GM23338 (cell line): ENCODE measurements at regions not wholly inside any gene's neighbourhood (a gene's known extent, or its start where the extent isn't known, plus 50 kb on each side); places are given as distances from the start of the nearest gene placed in this dataset.

Source experiments
- ATAC-seq: fragments of 200-7000 bp; cut with Tn5 transposase; 3 replicates; pipeline ENCODE4 v1.9.1; 2020
- DNase-seq: peaks from one replicate; pipeline ENCODE4 v3.0.0-alpha.2; 2015; ENCODE audit warnings: low spot score
- H2AFZ ChIP-seq: fragments of 200-600 bp; sonication (generic); 2 replicates; pipeline ENCODE4 v1.8.0; 2016; ENCODE audit warnings: antibody characterized with exemption, mild to moderate bottlenecking, moderate library complexity
- H3F3A ChIP-seq: fragments of 200-600 bp; sonication (generic); replicated peaks from 2 replicates; pipeline ENCODE4 v1.8.0; 2017; ENCODE audit warnings: antibody characterized with exemption, mixed run types, low read depth
- H3K27ac ChIP-seq: fragments of 200-600 bp; sonication (generic); 2 replicates; pipeline ENCODE4 v1.6.1; 2016; ENCODE audit warnings: low read depth
- H3K27me3 ChIP-seq: fragments of 200-600 bp; sonication (generic); 2 replicates; pipeline ENCODE4 v1.8.0; 2016; ENCODE audit warnings: mild to moderate bottlenecking, mixed run types, moderate library complexity; ENCODE audit not compliant: insufficient read depth
- H3K36me3 ChIP-seq: fragments of 200-600 bp; sonication (generic); 2 replicates; pipeline ENCODE4 v1.8.0; 2016; ENCODE audit warnings: mild to moderate bottlenecking; ENCODE audit not compliant: insufficient read depth
- H3K4me1 ChIP-seq: fragments of 200-600 bp; sonication (generic); 2 replicates; pipeline ENCODE4 v1.8.0; 2016; ENCODE audit warnings: mild to moderate bottlenecking, moderate library complexity; ENCODE audit not compliant: insufficient read depth
- H3K4me2 ChIP-seq: fragments of 200-600 bp; sonication (generic); 2 replicates; pipeline ENCODE4 v1.7.1; 2017; ENCODE audit warnings: mixed run types
- H3K4me3 ChIP-seq: fragments of 200-600 bp; sonication (generic); 2 replicates; pipeline ENCODE4 v1.6.1; 2016; ENCODE audit warnings: mixed run types
- H3K79me2 ChIP-seq: fragments of 200-600 bp; sonication (generic); replicated peaks from 2 replicates; pipeline ENCODE4 v1.8.0; 2017; ENCODE audit warnings: mild to moderate bottlenecking; ENCODE audit not compliant: insufficient read depth
- H3K9me2 ChIP-seq: fragments of 200-600 bp; sonication (generic); 2 replicates; pipeline ENCODE4 v1.8.0; 2017; ENCODE audit not compliant: insufficient read depth
- H4K20me1 ChIP-seq: fragments of 200-600 bp; sonication (generic); replicated peaks from 2 replicates; pipeline ENCODE4 v1.8.0; 2017; ENCODE audit warnings: mild to moderate bottlenecking; ENCODE audit not compliant: insufficient read depth
- H3K27ac Mint-ChIP-seq: 2 replicates; pipeline ENCODE4 v1.8.0; 2020; ENCODE audit warnings: inconsistent platforms, mild to moderate bottlenecking, moderate library complexity, mixed read lengths
- H3K27me3 Mint-ChIP-seq: 3 replicates; pipeline ENCODE4 v1.8.0; 2022; ENCODE audit warnings: low read depth, mild to moderate bottlenecking, moderate library complexity, mixed read lengths, inconsistent platforms; ENCODE audit not compliant: insufficient read depth, poor library complexity
- H3K36me3 Mint-ChIP-seq: 3 replicates; pipeline ENCODE4 v1.8.0; 2021; ENCODE audit warnings: low read depth, mild to moderate bottlenecking, inconsistent platforms, moderate library complexity, mixed read lengths
- H3K4me1 Mint-ChIP-seq: 3 replicates; pipeline ENCODE4 v1.8.0; 2020; ENCODE audit warnings: mild to moderate bottlenecking, inconsistent platforms, mixed read lengths
- H3K4me3 Mint-ChIP-seq: 3 replicates; pipeline ENCODE4 v1.8.0; 2021; ENCODE audit warnings: moderate library complexity, mild to moderate bottlenecking, inconsistent platforms, mixed read lengths
- H3K9me3 Mint-ChIP-seq: 3 replicates; pipeline ENCODE4 v1.8.0; 2020; ENCODE audit warnings: moderate library complexity, mild to moderate bottlenecking, inconsistent platforms, mixed read lengths
- CTCF ChIP-seq, 2 experiments: fragments of 200-600 bp in 1 of 2; sonication (generic) in 1 of 2; conservative IDR thresholded peaks; 2 replicates each; pipeline versions ENCODE4 v1.5.1 to v1.6.1; 2016 to 2017; ENCODE audit warnings: antibody characterized with exemption in 2 of 2, low read depth in 2 of 2, mild to moderate bottlenecking in 2 of 2, moderate library complexity in 1 of 2
- EZH2 ChIP-seq: fragments of 200-600 bp; sonication (generic); IDR thresholded peaks from one replicate; pipeline ENCODE4 v1.8.0; 2017; ENCODE audit warnings: antibody characterized with exemption, mild to moderate bottlenecking, low read depth; ENCODE audit not compliant: unreplicated experiment
- EZH2phosphoT487 ChIP-seq: fragments of 200-600 bp; sonication (generic); IDR thresholded peaks from one replicate; pipeline ENCODE4 v1.8.1; 2018; ENCODE audit warnings: antibody characterized with exemption; ENCODE audit not compliant: unreplicated experiment
- JUNB ChIP-seq: IDR thresholded peaks from one replicate; pipeline ENCODE4 v1.6.1; 2016; ENCODE audit warnings: antibody characterized with exemption; ENCODE audit not compliant: unreplicated experiment
- NANOG ChIP-seq: IDR thresholded peaks from 2 replicates; pipeline ENCODE4 v1.6.1; 2016; ENCODE audit warnings: antibody characterized with exemption, borderline replicate concordance
- POLR2AphosphoS5 ChIP-seq: IDR thresholded peaks from 2 replicates; pipeline ENCODE4 v1.6.1; 2016; ENCODE audit warnings: antibody characterized with exemption, low read depth
- REST ChIP-seq: IDR thresholded peaks from one replicate; pipeline ENCODE4 v1.6.1; 2018; ENCODE audit warnings: antibody characterized with exemption; ENCODE audit not compliant: unreplicated experiment
- STAT1 ChIP-seq: IDR thresholded peaks from one replicate; pipeline ENCODE4 v1.6.1; 2016; ENCODE audit warnings: antibody characterized with exemption; ENCODE audit not compliant: unreplicated experiment
- ZNF114 ChIP-seq: fragments of 250-450 bp; sonication (Bioruptor Pico); IDR thresholded peaks from 2 replicates; pipeline ENCODE4 v1.5.0; 2020; ENCODE audit warnings: mild to moderate bottlenecking, moderate library complexity
- ZNF462 ChIP-seq: fragments of 250-450 bp; sonication (Bioruptor Pico); IDR thresholded peaks from 2 replicates; pipeline ENCODE4 v1.5.0; 2020; ENCODE audit warnings: mild to moderate bottlenecking, moderate library complexity
- TF ChIP-seq, protein P1 (sequence below): IDR thresholded peaks from 2 replicates; pipeline ENCODE4 v1.6.1; 2016; ENCODE audit warnings: antibody characterized with exemption

DNA sequence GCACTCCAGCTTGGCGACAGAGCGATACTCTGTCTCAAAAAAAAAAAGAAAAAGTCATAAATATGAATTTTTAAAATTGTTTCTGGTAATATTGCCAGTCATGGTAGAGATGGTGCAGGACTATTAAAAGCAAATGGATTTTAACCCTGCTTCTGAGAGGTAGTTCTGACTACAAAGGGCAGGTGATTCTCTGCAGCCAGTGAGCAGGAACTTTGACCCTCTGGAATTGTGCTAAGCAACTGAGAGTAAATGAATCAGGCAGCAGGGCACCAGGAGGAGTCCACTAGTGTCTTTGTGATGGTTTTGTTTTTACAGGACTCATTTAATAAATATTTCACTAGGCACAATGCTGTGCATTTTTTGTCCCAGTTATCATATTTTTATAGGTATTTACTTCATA, 781.2 kb downstream of the TLE4 start (continued):
- TF ChIP-seq REST, result no peak
- TF ChIP-seq CTCF (conservative IDR thresholded peaks at IDR 0.05; ENCODE audit: low read depth in 2 of 2), result no peak
- TF ChIP-seq POLR2AphosphoS5, result no peak
- TF ChIP-seq EZH2, result no peak
- no peak for TF ChIP-seq ZNF114 (CRISPR knock-in tag)
- TF ChIP-seq EZH2phosphoT487, result no peak
- no peak for TF ChIP-seq NANOG
- TF ChIP-seq, protein P1, sequence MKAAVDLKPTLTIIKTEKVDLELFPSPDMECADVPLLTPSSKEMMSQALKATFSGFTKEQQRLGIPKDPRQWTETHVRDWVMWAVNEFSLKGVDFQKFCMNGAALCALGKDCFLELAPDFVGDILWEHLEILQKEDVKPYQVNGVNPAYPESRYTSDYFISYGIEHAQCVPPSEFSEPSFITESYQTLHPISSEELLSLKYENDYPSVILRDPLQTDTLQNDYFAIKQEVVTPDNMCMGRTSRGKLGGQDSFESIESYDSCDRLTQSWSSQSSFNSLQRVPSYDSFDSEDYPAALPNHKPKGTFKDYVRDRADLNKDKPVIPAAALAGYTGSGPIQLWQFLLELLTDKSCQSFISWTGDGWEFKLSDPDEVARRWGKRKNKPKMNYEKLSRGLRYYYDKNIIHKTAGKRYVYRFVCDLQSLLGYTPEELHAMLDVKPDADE, result no peak
- TF ChIP-seq STAT1, result no peak

DNA sequence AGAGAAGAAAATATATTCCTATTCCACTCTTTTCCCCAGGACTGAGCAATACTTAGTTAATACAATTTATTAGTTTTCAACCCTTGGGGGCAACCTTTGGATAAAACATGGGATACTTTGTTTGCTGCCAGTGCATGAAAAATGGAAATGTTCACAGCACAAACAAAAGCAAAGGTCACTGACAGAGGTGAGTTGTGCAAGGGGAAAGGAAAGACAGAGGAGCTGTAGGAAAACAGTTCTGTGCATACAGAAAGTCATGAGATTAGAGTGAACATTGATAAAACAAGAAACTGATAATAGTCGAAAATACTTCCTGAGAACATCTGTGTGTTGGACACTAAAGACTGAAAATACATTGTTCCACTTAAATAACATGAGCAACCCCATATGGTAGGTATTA, 779.8 kb downstream of the TLE4 start:
- H3K27ac Mint-ChIP-seq, result no peak overlapping the region
- no peak overlapping the region for H3K27ac ChIP-seq
- H3K27me3 Mint-ChIP-seq, result peaks cover 8% of the 10 kb centered on the region
- no peaks in the 10 kb centered on the region; the same call in 1 of the 2 replicates for H3K36me3 ChIP-seq
- no peak overlapping the region for H3K4me3 ChIP-seq
- DNase-seq, result no peak
- no peaks in the 10 kb centered on the region for H3K79me2 ChIP-seq
- ATAC-seq, result no peak
- no peak overlapping the region for H3K4me3 Mint-ChIP-seq
- H3F3A ChIP-seq, result no peaks in the 10 kb centered on the region
- no peaks in the 10 kb centered on the region for H3K4me1 Mint-ChIP-seq
- H3K4me2 ChIP-seq, result no peak overlapping the region
- peaks cover 13% of the 10 kb centered on the region for H3K9me3 Mint-ChIP-seq
- peaks cover 6% of the 10 kb centered on the region; the same call in 1 of the 2 replicates for H3K9me2 ChIP-seq
- H3K36me3 Mint-ChIP-seq, result peaks cover 7% of the 10 kb centered on the region
- no peaks in the 10 kb centered on the region for H4K20me1 ChIP-seq
- H3K27me3 ChIP-seq, result no peaks in the 10 kb centered on the region
- no peaks in the 10 kb centered on the region for H3K4me1 ChIP-seq
- H2AFZ ChIP-seq, result no peak overlapping the region
- TF ChIP-seq EZH2 (no peak), NANOG (no peak), STAT1 (no peak), JUNB (no peak), ZNF462 (no peak), POLR2AphosphoS5 (no peak), ZNF114 (CRISPR knock-in tag) (no peak), EZH2phosphoT487 (no peak)
- TF ChIP-seq, protein P1, result no peak
